Neural cell (in vitro differentiated cells): ENCODE measurements at regions not wholly inside any gene's neighbourhood (a gene's known extent, or its start where the extent isn't known, plus 50 kb on each side); places are given as distances from the start of the nearest gene placed in this dataset.

Experiments used
- H2AFZ ChIP-seq: fragments of 200-600, 300-800 bp; sonication (generic), shearing (Covaris generic); 2 replicates; pipeline ENCODE4 v1.6.0; 2014; ENCODE audit warnings: low read depth, mild to moderate bottlenecking, antibody characterized with exemption, low read length, moderate library complexity
- H3F3A ChIP-seq: fragments of 200-600 bp; shearing (Covaris generic); 2 replicates; pipeline ENCODE4 v1.6.1; 2016; ENCODE audit warnings: mild to moderate bottlenecking, moderate library complexity, mixed read lengths, antibody characterized with exemption, low read length; ENCODE audit not compliant: insufficient read depth, poor library complexity, severe bottlenecking
- H3K27ac ChIP-seq: fragments of 200-600, 300-800 bp; sonication (generic), shearing (Covaris generic); 2 replicates; pipeline ENCODE4 v1.5.1; 2014; ENCODE audit warnings: mild to moderate bottlenecking, low read length, moderate library complexity
- H3K27me3 ChIP-seq: fragments of 300-800, 200-600 bp; sonication (generic), shearing (Covaris generic); 2 replicates; pipeline ENCODE4 v1.6.0; 2014; ENCODE audit warnings: mild to moderate bottlenecking, low read depth, low read length, moderate library complexity; ENCODE audit not compliant: insufficient read depth
- H3K36me3 ChIP-seq: fragments of 300-800, 200-600 bp; sonication (generic), shearing (Covaris generic); 2 replicates; pipeline ENCODE4 v1.5.1; 2014; ENCODE audit warnings: mild to moderate bottlenecking, antibody characterized with exemption, low read length, moderate library complexity; ENCODE audit not compliant: insufficient read depth
- H3K4me2 ChIP-seq: fragments of 300-800, 200-600 bp; sonication (generic), shearing (Covaris generic); 2 replicates; pipeline ENCODE4 v1.6.0; 2014; ENCODE audit warnings: mild to moderate bottlenecking, low read length
- H3K4me3 ChIP-seq: fragments of 300-800, 200-600 bp; sonication (generic), shearing (Covaris generic); 2 replicates; pipeline ENCODE4 v1.5.1; 2014; ENCODE audit warnings: mild to moderate bottlenecking, low read length, moderate library complexity
- H3K79me2 ChIP-seq: fragments of 200-600 bp; shearing (Covaris generic); replicated peaks from 2 replicates; pipeline ENCODE4 v1.6.0; 2014; ENCODE audit warnings: mild to moderate bottlenecking, low read length, moderate library complexity; ENCODE audit not compliant: insufficient read depth
- H3K9ac ChIP-seq: fragments of 300-800, 200-600 bp; sonication (generic), shearing (Covaris generic); 2 replicates; pipeline ENCODE4 v1.6.1; 2016; ENCODE audit warnings: mild to moderate bottlenecking, low read length, mixed read lengths
- H3K9me2 ChIP-seq: fragments of 200-600 bp; shearing (Covaris generic); 2 replicates; pipeline ENCODE4 v1.6.1; 2016; ENCODE audit warnings: mild to moderate bottlenecking, low read length, mixed read lengths; ENCODE audit not compliant: insufficient read depth
- H3K9me3 ChIP-seq: fragments of 200-600, 300-800 bp; sonication (generic), shearing (Covaris generic); 2 replicates; pipeline ENCODE4 v1.6.1; 2016; ENCODE audit warnings: mild to moderate bottlenecking, mixed run types, low read length, moderate library complexity, mixed read lengths
- H4K20me1 ChIP-seq: fragments of 200-600 bp; shearing (Covaris generic); 2 replicates; pipeline ENCODE4 v1.6.1; 2016; ENCODE audit warnings: mild to moderate bottlenecking, mixed run types; ENCODE audit not compliant: insufficient read depth
- CTCF ChIP-seq: fragments of 450-650 bp; IDR thresholded peaks from 2 replicates; pipeline ENCODE4 v1.5.1; 2014; ENCODE audit warnings: antibody characterized with exemption, mild to moderate bottlenecking, moderate library complexity; ENCODE audit not compliant: poor library complexity, severe bottlenecking
- EP300 ChIP-seq: fragments of 450-650 bp; conservative IDR thresholded peaks from 2 replicates; pipeline ENCODE4 v1.6.1; 2014; ENCODE audit warnings: antibody characterized with exemption, mild to moderate bottlenecking, moderate library complexity; ENCODE audit not compliant: poor library complexity, severe bottlenecking
- EZH2 ChIP-seq: fragments of 200-600, 300-800 bp; shearing (Covaris generic), sonication (generic); IDR thresholded peaks from 2 replicates; pipeline ENCODE4 v1.6.1; 2014; ENCODE audit warnings: antibody characterized with exemption, low read length, borderline replicate concordance, mild to moderate bottlenecking; ENCODE audit not compliant: insufficient read depth, poor library complexity, severe bottlenecking
- MXI1 ChIP-seq: fragments of 450-650 bp; conservative IDR thresholded peaks from 2 replicates; pipeline ENCODE4 v1.6.1; 2014; ENCODE audit warnings: antibody characterized with exemption, mild to moderate bottlenecking; ENCODE audit not compliant: poor library complexity, severe bottlenecking
- POLR2AphosphoS5 ChIP-seq: IDR thresholded peaks from 2 replicates; pipeline ENCODE4 v1.6.1; 2012
- RAD21 ChIP-seq: fragments of 450-650 bp; conservative IDR thresholded peaks from 2 replicates; pipeline ENCODE4 v1.6.1; 2014; ENCODE audit warnings: antibody characterized with exemption, mild to moderate bottlenecking, moderate library complexity
- REST ChIP-seq: IDR thresholded peaks from 2 replicates; pipeline ENCODE4 v1.6.1; 2012; ENCODE audit warnings: borderline replicate concordance
- SMC3 ChIP-seq: fragments of 450-650 bp; conservative IDR thresholded peaks from 2 replicates; pipeline ENCODE4 v1.6.1; 2014; ENCODE audit warnings: antibody characterized with exemption, mild to moderate bottlenecking, moderate library complexity; ENCODE audit not compliant: poor library complexity
- TAF1 ChIP-seq: IDR thresholded peaks from 2 replicates; pipeline ENCODE4 v1.6.1; 2012; ENCODE audit warnings: low read depth

- Histone ChIP-seq H3K9ac (no peak overlapping the region), H4K20me1 (no peaks in the 10 kb centered on the region), H3K27me3 (no peaks in the 10 kb centered on the region), H3K27ac (no peak overlapping the region), H3K79me2 (no peaks in the 10 kb centered on the region), H3K9me3 (no peaks in the 10 kb centered on the region), H3K9me2 (no peaks in the 10 kb centered on the region), H2AFZ (no peak overlapping the region), H3F3A (no peaks in the 10 kb centered on the region), H3K4me3 (no peak overlapping the region), H3K36me3 (no peaks in the 10 kb centered on the region), H3K4me2 (no peak overlapping the region)
- TF ChIP-seq CTCF = no peak
- no peak for TF ChIP-seq MXI1
- TF ChIP-seq POLR2AphosphoS5 = no peak
- no peak for TF ChIP-seq RAD21
- no peak for TF ChIP-seq TAF1
- no peak for TF ChIP-seq SMC3
- TF ChIP-seq REST = no peak
- no peak for TF ChIP-seq EP300
- no peak for TF ChIP-seq EZH2
Observed at GRCh38 chr7:97541188-97541587, 190.7 kb upstream of the TAC1 start.

GRCh38 chr7:97555857-97556421 lies 175.9 kb upstream of the TAC1 start:
- TF ChIP-seq RAD21 (no peak), EP300 (no peak), CTCF (no peak), POLR2AphosphoS5 (no peak), REST (no peak), TAF1 (no peak), EZH2 (no peak), SMC3 (no peak)
- H3K27me3 ChIP-seq = no peaks in the 10 kb centered on the region
- H2AFZ ChIP-seq = no peak overlapping the region
- H3K27ac ChIP-seq = no peak overlapping the region
- H3K9ac ChIP-seq = no peak overlapping the region
- no peaks in the 10 kb centered on the region for H3F3A ChIP-seq
- H3K79me2 ChIP-seq = no peaks in the 10 kb centered on the region
- H3K36me3 ChIP-seq = no peaks in the 10 kb centered on the region
- H3K9me2 ChIP-seq = no peaks in the 10 kb centered on the region
- no peak overlapping the region for H3K4me2 ChIP-seq
- peaks cover 3% of the 10 kb centered on the region for H3K9me3 ChIP-seq
- H4K20me1 ChIP-seq = no peaks in the 10 kb centered on the region
- no peak overlapping the region for H3K4me3 ChIP-seq
